Endodermal cell (in vitro differentiated cells): ENCODE measurements at regions not wholly inside any gene's neighbourhood (a gene's known extent, or its start where the extent isn't known, plus 50 kb on each side); places are given as distances from the start of the nearest gene placed in this dataset.

ENCODE experiments used
- DNase-seq: peaks from one replicate; pipeline ENCODE4 v3.0.0-alpha.2; 2017
- H3K27ac ChIP-seq: 2 replicates; pipeline ENCODE4 v1.5.1; 2013; ENCODE audit warnings: mild to moderate bottlenecking, low read depth, low read length, moderate library complexity
- H3K27me3 ChIP-seq: 2 replicates; pipeline ENCODE4 v1.6.1; 2013; ENCODE audit warnings: mild to moderate bottlenecking, low read length, moderate library complexity; ENCODE audit not compliant: insufficient read depth, control insufficient read depth, poor library complexity, severe bottlenecking
- H3K36me3 ChIP-seq: 2 replicates; pipeline ENCODE4 v1.7.0; 2013; ENCODE audit warnings: mild to moderate bottlenecking, low read length, moderate library complexity; ENCODE audit not compliant: control insufficient read depth, insufficient read depth
- H3K4me1 ChIP-seq: one replicate; pipeline ENCODE4 v1.7.0; 2013; ENCODE audit warnings: low read length; ENCODE audit not compliant: control insufficient read depth, insufficient read depth
- H3K4me3 ChIP-seq: 2 replicates; pipeline ENCODE4 v1.5.1; 2013; ENCODE audit warnings: mild to moderate bottlenecking, low read length, moderate library complexity
- H3K9ac ChIP-seq: 2 replicates; pipeline ENCODE4 v1.6.1; 2013; ENCODE audit warnings: mild to moderate bottlenecking, low read length, moderate library complexity; ENCODE audit not compliant: poor library complexity, severe bottlenecking; ENCODE audit errors: extremely low read depth
- H3K9me3 ChIP-seq: 2 replicates; pipeline ENCODE4 v1.6.1; 2013; ENCODE audit warnings: mild to moderate bottlenecking, low read length, moderate library complexity; ENCODE audit not compliant: control insufficient read depth
- H3K27ac Mint-ChIP-seq: 2 replicates; pipeline ENCODE4 v1.8.0; 2020; ENCODE audit warnings: mixed read lengths
- H3K27me3 Mint-ChIP-seq: 2 replicates; pipeline ENCODE4 v1.8.0; 2021; ENCODE audit warnings: mild to moderate bottlenecking, mixed read lengths; ENCODE audit not compliant: insufficient read depth
- H3K36me3 Mint-ChIP-seq: 2 replicates; pipeline ENCODE4 v1.8.0; 2020; ENCODE audit warnings: low read depth, mixed read lengths
- H3K4me1 Mint-ChIP-seq: 2 replicates; pipeline ENCODE4 v1.8.0; 2020; ENCODE audit warnings: mixed read lengths
- H3K4me3 Mint-ChIP-seq: 2 replicates; pipeline ENCODE4 v1.8.0; 2020; ENCODE audit warnings: mild to moderate bottlenecking, moderate library complexity, mixed read lengths
- H3K9me3 Mint-ChIP-seq: 2 replicates; pipeline ENCODE4 v1.8.0; 2020; ENCODE audit warnings: mild to moderate bottlenecking, mixed read lengths
- WGBS, 2 experiments: methylation state at CpG; one replicate each; pipeline versions ENCODE4 v1.1.5 to v1.1.7; 2013; ENCODE audit warnings: missing lambda C conversion rate in 2 of 2, mixed read lengths in 1 of 2; ENCODE audit not compliant: insufficient coverage in 1 of 2, insufficient read length in 1 of 2; 5-methylcytosine and 5-hydroxymethylcytosine counted together
- TF ChIP-seq, protein P1 (sequence below): fragments of 200-600 bp; sonication (generic); conservative IDR thresholded peaks from 2 replicates; pipeline ENCODE4 v1.5.0; 2021; ENCODE audit warnings: antibody characterized with exemption, mild to moderate bottlenecking

DNA sequence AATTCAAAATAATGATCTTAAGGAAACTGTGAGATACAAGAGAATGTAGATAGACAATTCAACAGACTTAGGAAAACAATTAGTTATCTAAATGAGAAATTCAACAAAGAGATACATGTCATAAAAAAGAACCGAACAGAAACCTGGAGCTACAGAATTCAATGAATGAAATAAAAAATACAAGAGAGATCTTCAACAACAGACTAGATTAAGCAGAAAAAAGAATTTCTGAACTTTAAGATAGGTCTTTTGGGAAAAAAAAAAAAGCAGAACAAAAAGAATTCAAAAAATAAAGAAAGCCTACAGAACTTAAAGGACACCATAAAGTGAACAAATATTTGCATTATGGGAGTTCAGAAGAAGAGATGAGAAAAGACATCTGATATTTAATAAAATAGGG lies 129.1 kb upstream of the FOXK1 start:
- Mint-ChIP-seq H3K36me3 (no peaks in the 10 kb centered on the region), H3K27ac (no peak overlapping the region), H3K9me3 (peaks cover 27% of the 10 kb centered on the region), H3K4me1 (peaks cover 7% of the 10 kb centered on the region), H3K4me3 (no peak overlapping the region), H3K27me3 (peaks cover 38% of the 10 kb centered on the region)
- WGBS, 2 experiments = no CpG with 5 or more reads among the region's 1 CpG
- TF ChIP-seq, protein P1, sequence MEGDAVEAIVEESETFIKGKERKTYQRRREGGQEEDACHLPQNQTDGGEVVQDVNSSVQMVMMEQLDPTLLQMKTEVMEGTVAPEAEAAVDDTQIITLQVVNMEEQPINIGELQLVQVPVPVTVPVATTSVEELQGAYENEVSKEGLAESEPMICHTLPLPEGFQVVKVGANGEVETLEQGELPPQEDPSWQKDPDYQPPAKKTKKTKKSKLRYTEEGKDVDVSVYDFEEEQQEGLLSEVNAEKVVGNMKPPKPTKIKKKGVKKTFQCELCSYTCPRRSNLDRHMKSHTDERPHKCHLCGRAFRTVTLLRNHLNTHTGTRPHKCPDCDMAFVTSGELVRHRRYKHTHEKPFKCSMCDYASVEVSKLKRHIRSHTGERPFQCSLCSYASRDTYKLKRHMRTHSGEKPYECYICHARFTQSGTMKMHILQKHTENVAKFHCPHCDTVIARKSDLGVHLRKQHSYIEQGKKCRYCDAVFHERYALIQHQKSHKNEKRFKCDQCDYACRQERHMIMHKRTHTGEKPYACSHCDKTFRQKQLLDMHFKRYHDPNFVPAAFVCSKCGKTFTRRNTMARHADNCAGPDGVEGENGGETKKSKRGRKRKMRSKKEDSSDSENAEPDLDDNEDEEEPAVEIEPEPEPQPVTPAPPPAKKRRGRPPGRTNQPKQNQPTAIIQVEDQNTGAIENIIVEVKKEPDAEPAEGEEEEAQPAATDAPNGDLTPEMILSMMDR = no peak
- H3K27me3 ChIP-seq = peaks cover 3% of the 10 kb centered on the region
- H3K4me3 ChIP-seq = no peak overlapping the region
- no peak overlapping the region for H3K9ac ChIP-seq
- H3K36me3 ChIP-seq = no peaks in the 10 kb centered on the region
- no peak for DNase-seq
- peaks cover 19% of the 10 kb centered on the region for H3K9me3 ChIP-seq
- H3K4me1 ChIP-seq = no peaks in the 10 kb centered on the region
- no peak overlapping the region for H3K27ac ChIP-seq

DNA sequence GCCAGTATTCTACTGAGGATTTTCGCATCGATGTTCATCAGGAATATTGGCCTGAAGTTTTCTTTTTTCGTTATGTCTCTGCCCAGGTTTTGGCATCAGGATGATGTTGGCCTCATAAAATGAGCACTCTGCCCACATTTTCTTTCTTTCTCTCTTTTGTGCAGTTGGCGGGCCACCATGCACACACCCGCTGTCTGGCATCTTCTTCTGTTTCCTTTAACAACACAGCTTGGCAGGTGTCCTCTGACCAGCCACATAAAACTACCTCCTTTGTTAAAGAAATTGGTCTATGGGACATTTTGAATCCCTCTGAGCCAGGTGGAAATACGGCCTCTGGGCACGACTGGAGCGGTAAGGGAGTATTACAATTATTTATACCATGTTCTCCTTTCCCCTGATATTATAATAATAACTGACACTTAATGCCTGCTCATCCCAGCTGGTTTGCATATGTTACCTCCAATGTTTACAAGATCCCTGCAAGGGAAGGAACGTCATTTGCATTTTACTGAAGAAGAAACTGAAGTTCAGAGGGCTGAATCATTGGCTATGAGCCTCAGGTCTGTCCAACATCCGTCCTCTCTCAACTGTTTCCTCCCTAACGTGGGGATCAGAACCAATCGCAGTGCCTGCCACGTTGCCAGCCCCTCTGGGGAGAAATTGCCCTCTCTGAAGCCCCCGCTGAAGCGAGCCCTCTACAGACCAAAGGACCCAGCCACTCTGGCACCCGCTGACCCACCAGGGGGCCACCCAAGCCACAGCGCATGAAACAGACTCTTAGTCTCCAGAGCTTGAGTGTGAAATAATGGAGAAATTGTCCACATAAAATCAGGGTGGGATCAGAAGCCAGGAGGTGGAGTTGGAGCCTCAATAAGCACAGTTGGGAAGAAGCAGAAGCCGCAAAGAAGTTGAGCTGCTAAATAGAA lies 125.0 kb upstream of the FOXK1 start:
- no peak overlapping the region for H3K4me3 Mint-ChIP-seq
- Histone ChIP-seq H3K4me3 (no peak overlapping the region), H3K27ac (no peak overlapping the region), H3K9me3 (peaks cover 19% of the 10 kb centered on the region), H3K4me1 (no peaks in the 10 kb centered on the region), H3K27me3 (no peaks in the 10 kb centered on the region), H3K36me3 (no peaks in the 10 kb centered on the region), H3K9ac (no peak overlapping the region)
- H3K27ac Mint-ChIP-seq = no peak overlapping the region
- DNase-seq = peak; percentile 26
- TF ChIP-seq, protein P1 = no peak
- H3K27me3 Mint-ChIP-seq = peaks cover 22% of the 10 kb centered on the region
- H3K36me3 Mint-ChIP-seq = no peaks in the 10 kb centered on the region
- peaks cover 24% of the 10 kb centered on the region for H3K9me3 Mint-ChIP-seq
- H3K4me1 Mint-ChIP-seq = no peaks in the 10 kb centered on the region
- 78 to 81% methylated on average over 14 to 18 of the region's 18 CpGs for WGBS, 2 experiments

DNA sequence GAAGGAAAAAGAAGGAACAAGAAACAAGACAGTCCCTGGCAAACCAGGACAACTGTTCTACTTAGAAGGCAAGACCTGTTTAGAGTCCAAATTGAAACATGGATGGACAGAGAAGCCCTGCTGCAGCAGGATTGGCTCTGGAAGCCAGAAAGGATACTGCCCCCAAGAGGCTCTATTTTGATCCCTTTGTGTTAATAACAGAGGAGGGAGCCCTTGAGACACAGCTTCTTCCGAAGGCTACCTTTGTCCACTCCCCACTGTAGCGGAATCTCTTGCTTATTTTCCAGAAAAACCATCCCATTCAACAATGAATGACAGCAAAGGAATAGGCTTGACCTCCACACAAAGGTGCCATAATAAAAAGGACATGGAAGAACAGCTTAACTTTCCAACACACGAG lies 120.3 kb upstream of the FOXK1 start:
- Histone ChIP-seq H3K36me3 (no peaks in the 10 kb centered on the region), H3K27me3 (no peaks in the 10 kb centered on the region), H3K9ac (no peak overlapping the region), H3K27ac (no peak overlapping the region), H3K9me3 (no peaks in the 10 kb centered on the region), H3K4me3 (no peak overlapping the region), H3K4me1 (no peaks in the 10 kb centered on the region)
- H3K36me3 Mint-ChIP-seq = no peaks in the 10 kb centered on the region
- H3K4me3 Mint-ChIP-seq = no peak overlapping the region
- WGBS, 2 experiments = 47 to 84% methylated on average over 2 to 3 of the region's 3 CpGs
- H3K9me3 Mint-ChIP-seq = peaks cover 13% of the 10 kb centered on the region
- TF ChIP-seq, protein P1 = peak; percentile 71
- peak; percentile 52 for DNase-seq
- no peak overlapping the region for H3K27ac Mint-ChIP-seq
- peaks cover 2% of the 10 kb centered on the region for H3K27me3 Mint-ChIP-seq
- no peaks in the 10 kb centered on the region for H3K4me1 Mint-ChIP-seq
